Heart right ventricle (tissue), 16 donors: ENCODE measurements at regions not wholly inside any gene's neighbourhood (a gene's known extent, or its start where the extent isn't known, plus 50 kb on each side); places are given as distances from the start of the nearest gene placed in this dataset.
"Not testable (repeated sequence)": the region's sequence is repeated elsewhere in the genome, so short reads cannot be mapped to it uniquely, and the experiment has no call there.

Source experiments
- ATAC-seq, 8 donors: fragments of 200-7000 bp; cut with Tn5 transposase; one replicate each; pipeline ENCODE4 v1.9.1; 2020; ENCODE audit warnings: mild to moderate bottlenecking in 8 of 8, moderate library complexity in 8 of 8, moderate number of reproducible peaks in 1 of 8
- DNase-seq, 2 donors: peaks; one replicate each; pipeline ENCODE4 v3.0.0-alpha.2; 2020
- H3K27ac ChIP-seq, 10 donors: fragments of 200-600 bp; sonication (generic) in 2 of 10; one replicate each; pipeline versions ENCODE4 v1.5.0 to v1.8.0; 2020 to 2022; ENCODE audit warnings: mild to moderate bottlenecking in 3 of 10
- H3K27me3 ChIP-seq, 7 donors: fragments of 200-600 bp; one replicate each; pipeline ENCODE4 v1.8.0; 2021 to 2022; ENCODE audit warnings: mild to moderate bottlenecking in 2 of 7
- H3K36me3 ChIP-seq, 9 donors: fragments of 200-600 bp; sonication (generic) in 1 of 9; one replicate each; pipeline versions ENCODE4 v1.5.0 to v1.8.0; 2020 to 2022; ENCODE audit warnings: mild to moderate bottlenecking in 2 of 9
- H3K4me1 ChIP-seq, 9 donors: fragments of 200-600 bp; sonication (generic) in 1 of 9; one replicate each; pipeline versions ENCODE4 v1.5.0 to v1.8.0; 2020 to 2022; ENCODE audit warnings: mild to moderate bottlenecking in 4 of 9
- H3K4me3 ChIP-seq, 10 donors: fragments of 200-600 bp; sonication (generic) in 2 of 10; one replicate each; pipeline versions ENCODE4 v1.5.0 to v1.8.0; 2020 to 2022; ENCODE audit warnings: mild to moderate bottlenecking in 7 of 10, moderate library complexity in 2 of 10
- H3K9me3 ChIP-seq, 11 donors: fragments of 200-600 bp in 10 of 11; sonication (generic) in 2 of 11; one replicate each; pipeline versions ENCODE4 v1.5.0 to v1.8.0; 2013 to 2022; ENCODE audit warnings: mild to moderate bottlenecking in 2 of 11, control low read depth in 1 of 11, moderate library complexity in 1 of 11
- CTCF ChIP-seq, 9 donors: fragments of 200-600 bp; sonication (generic) in 2 of 9; IDR thresholded peaks; one replicate each; pipeline versions ENCODE4 v1.5.0 to v1.8.0; 2021 to 2022; ENCODE audit warnings: antibody characterized with exemption in 9 of 9, mild to moderate bottlenecking in 5 of 9, moderate library complexity in 1 of 9
- WGBS, 2 donors: extraction: QIAGEN DNeasy Blood & Tissue Kit; methylation state at CpG; one replicate each; pipeline ENCODE4 v1.1.7; 2013; ENCODE audit warnings: inconsistent platforms in 1 of 2; 5-methylcytosine and 5-hydroxymethylcytosine counted together
- intact Hi-C, 10 donors: fragments of 100-400 bp; cut with DNase I; formaldehyde crosslinking; loops; one replicate each; pipeline versions ENCODE4 v1.11.1 to v1.14.2; 2022
- donor health status: Arrhythmogenic right ventricular cardiomyopathy.
- donor health status: ischemic (EF 13 %, LVEDD 7.1; RV severe dilation, severe dysfunction).
- donor health status: healthy with polysubstance abuse.
- donor health status: DM: no; HTN: yes; CAD: no.
- donor health status: DM: no; HTN: no; CAD: no.
- donor health status: ischemic (EF 25% LVEDD 6.9; RV normal size, moderate dysfunction).
- donor health status: ischemic (EF 25% LVEDD 5.7; RV mildly dilated, moderate dysfunction).
- donor health status: healthy.
- donor health status: DM: yes; HTN: yes; CAD: no.
- donor health status: Ischemic cardiomyopathy.
- donor health status: ischemic (EF 35%, LVEDD 5.7; RV mildly dilated, moderate dysfunction).
- donor health status: nonischemic (EF 11% LVEDD 7.7; RV severe dilation, severe dysfunction).
- donor health status: DM: yes; HTN: yes; CAD: no.
- donor health status: PGD.
- donor health status: ischemic (EF 29% LVEDD 5.4; RV normal size, mild dysfunction).
- donor health status: nonischemic (EF 23%, LVEDD 6.1; RV moderate dilation, normal function).

- no peak for DNase-seq
Observed at GRCh38 chr13:59404331-59404730, 759.4 kb downstream of the DIAPH3 start.

GRCh38 chr13:59407251-59407650 lies 756.5 kb downstream of the DIAPH3 start:
- DNase-seq, H3K27ac ChIP-seq, intact Hi-C loops, H3K4me3 ChIP-seq, H3K36me3 ChIP-seq, ATAC-seq, H3K27me3 ChIP-seq: not testable (repeated sequence)
- Histone ChIP-seq H3K9me3 (peaks cover 0 to 24% (median 8%) of the 10 kb centered on the region in 11 donors), H3K4me1 (peaks cover 6 to 16% (median 9%) of the 10 kb centered on the region in 9 donors)
- 96 to 100% methylated on average over 2 of the region's 2 CpGs for WGBS, 2 donors

More at GRCh38 chr13:59404331-59404730, 759.4 kb downstream of the DIAPH3 start:
- Histone ChIP-seq H3K27me3 (no peaks in the 10 kb centered on the region), H3K4me3 (no peak overlapping the region), H3K27ac (no peak overlapping the region), H3K9me3 (peaks cover 0 to 24% (median 8%) of the 10 kb centered on the region in 11 donors), H3K4me1 (peaks cover 4 to 11% (median 5%) of the 10 kb centered on the region in 9 donors), H3K36me3 (no peaks in the 10 kb centered on the region)
- TF ChIP-seq CTCF (IDR thresholded peaks at IDR 0.05) = no peak
- intact Hi-C loops = loop anchor here in 1 of 10 donors (5.0 kb wide), 1 partner anchor 33 kb away; no protein-coding TSS in a partner anchor
- ATAC-seq = no peak

GRCh38 chr13:59408738-59409137 lies 755.0 kb downstream of the DIAPH3 start:
- ATAC-seq (no peak), DNase-seq (no peak)
- Histone ChIP-seq H3K4me3 (no peak overlapping the region), H3K27ac (peak overlapping the region in 2 of 10 donors; percentile 33 to 51), H3K4me1 (peaks cover 6 to 16% (median 9%) of the 10 kb centered on the region in 9 donors), H3K9me3 (peaks cover 0 to 24% (median 8%) of the 10 kb centered on the region in 11 donors), H3K27me3 (no peaks in the 10 kb centered on the region), H3K36me3 (no peaks in the 10 kb centered on the region)
- intact Hi-C loops = no loop called here
- no peak for TF ChIP-seq CTCF (IDR thresholded peaks at IDR 0.05)
- 83 to 89% methylated on average over 5 of the region's 5 CpGs for WGBS, 2 donors

GRCh38 chr13:59409211-59409610 lies 754.5 kb downstream of the DIAPH3 start:
- H3K9me3 ChIP-seq = peaks cover 0 to 24% (median 8%) of the 10 kb centered on the region in 11 donors
- DNase-seq = peak; percentile 75
- ATAC-seq = peak in 7 of 8 donors; percentile 71 to 87 (median 80)
- H3K4me1 ChIP-seq = peaks cover 6 to 16% (median 9%) of the 10 kb centered on the region in 9 donors
- intact Hi-C loops = no loop called here
- 0 to 13% methylated on average over 2 of the region's 2 CpGs for WGBS, 2 donors
- H3K27ac ChIP-seq = peak overlapping the region in 4 of 10 donors; percentile 21 to 51 (median 28)
- no peak overlapping the region for H3K4me3 ChIP-seq
- TF ChIP-seq CTCF (IDR thresholded peaks at IDR 0.05) = no peak
- no peaks in the 10 kb centered on the region for H3K27me3 ChIP-seq
- no peaks in the 10 kb centered on the region for H3K36me3 ChIP-seq

- Histone ChIP-seq H3K27me3 (no peaks in the 10 kb centered on the region), H3K36me3 (no peaks in the 10 kb centered on the region), H3K4me1 (peaks cover 6 to 16% (median 9%) of the 10 kb centered on the region in 9 donors), H3K9me3 (peaks cover 0 to 24% (median 8%) of the 10 kb centered on the region in 11 donors), H3K27ac (peak overlapping the region in 4 of 10 donors; percentile 21 to 51 (median 28)), H3K4me3 (no peak overlapping the region)
- ATAC-seq (no peak), DNase-seq (no peak)
- 75 to 80% methylated on average over 8 of the region's 8 CpGs for WGBS, 2 donors
- intact Hi-C loops = no loop called here
- TF ChIP-seq CTCF (IDR thresholded peaks at IDR 0.05) = no peak
Observed at GRCh38 chr13:59409634-59410200, 754.0 kb downstream of the DIAPH3 start.
